T-cell (primary cell): ENCODE measurements at regions not wholly inside any gene's neighbourhood (a gene's known extent, or its start where the extent isn't known, plus 50 kb on each side); places are given as distances from the start of the nearest gene placed in this dataset.

Experiments
- ATAC-seq, 4 experiments: fragments of 200-7000 bp in 3 of 4; fragments of 150-1000 bp in 1 of 4; cut with Tn5 transposase; replicated peaks in 1 of 4; 1 replicate in 3 of 4; 2 replicates in 1 of 4; pipeline ENCODE4 v1.10.0; 2021; ENCODE audit warnings: moderate library complexity in 3 of 4, mild to moderate bottlenecking in 2 of 4, moderate number of reproducible peaks in 1 of 4
- CTCF ChIA-PET, 2 donors: fragments of 300-600 bp; sonication (Branson Sonifier 250); formaldehyde crosslinking; loops; one replicate each; lab custom pipeline; 2022; ENCODE audit warnings: antibody characterized with exemption in 2 of 2; lab: Charles Lee
- POLR2A ChIA-PET, 2 donors: fragments of 300-600 bp; sonication (Branson Sonifier 250); formaldehyde crosslinking; loops; one replicate each; lab custom pipeline; 2022; ENCODE audit warnings: antibody characterized with exemption in 2 of 2; lab: Charles Lee
- DNase-seq, 35 experiments: peaks; one replicate each; pipeline versions ENCODE4 v3.0.0 to v3.0.0-alpha.2; 2013 to 2023
- H3K27ac ChIP-seq: one replicate; pipeline ENCODE4 v1.5.1; 2013; ENCODE audit warnings: low read length
- H3K27me3 ChIP-seq, 2 experiments: replicated peaks in 1 of 2; 1 replicate in 1 of 2; 2 replicates in 1 of 2; pipeline versions ENCODE4 v1.6.1 to v1.7.0; 2013; ENCODE audit warnings: low read length in 1 of 2, mixed read lengths in 1 of 2; ENCODE audit not compliant: control insufficient read depth in 2 of 2, insufficient read depth in 2 of 2; ENCODE audit errors: extremely low read depth in 1 of 2
- H3K36me3 ChIP-seq, 2 donors: 1 replicate in 1 of 2; 2 replicates in 1 of 2; pipeline versions ENCODE4 v1.6.1 to v1.7.0; 2013; ENCODE audit warnings: low read length in 1 of 2; ENCODE audit not compliant: control insufficient read depth in 2 of 2, insufficient read depth in 1 of 2; ENCODE audit errors: extremely low read depth in 1 of 2
- H3K4me1 ChIP-seq, 2 experiments: 1 replicate in 1 of 2; 2 replicates in 1 of 2; pipeline versions ENCODE4 v1.6.1 to v1.7.0; 2013; ENCODE audit warnings: low read length in 2 of 2, mixed read lengths in 1 of 2; ENCODE audit not compliant: insufficient read depth in 2 of 2, control insufficient read depth in 1 of 2; ENCODE audit errors: extremely low read depth in 1 of 2
- H3K4me3 ChIP-seq, 2 donors: 1 replicate in 1 of 2; 2 replicates in 1 of 2; pipeline versions ENCODE4 v1.5.1 to v1.7.0; 2013; ENCODE audit warnings: mild to moderate bottlenecking in 2 of 2, low read length in 1 of 2, moderate library complexity in 1 of 2; ENCODE audit not compliant: control insufficient read depth in 1 of 2; ENCODE audit errors: extremely low read depth in 1 of 2
- H3K9me3 ChIP-seq: 2 replicates; pipeline ENCODE4 v1.7.0; 2013
- H3K27ac Mint-ChIP-seq, 2 donors: one replicate each; pipeline ENCODE4 v1.8.0; 2020 to 2021; ENCODE audit warnings: mild to moderate bottlenecking in 2 of 2, mixed read lengths in 2 of 2
- H3K27me3 Mint-ChIP-seq, 2 donors: one replicate each; pipeline ENCODE4 v1.8.0; 2021 to 2022; ENCODE audit warnings: mixed read lengths in 2 of 2
- H3K36me3 Mint-ChIP-seq: one replicate; pipeline ENCODE4 v1.8.0; 2021; ENCODE audit warnings: mixed read lengths
- H3K4me1 Mint-ChIP-seq, 3 donors: one replicate each; pipeline ENCODE4 v1.8.0; 2020 to 2022; ENCODE audit warnings: mixed read lengths in 3 of 3, mild to moderate bottlenecking in 1 of 3
- H3K4me3 Mint-ChIP-seq, 3 donors: one replicate each; pipeline ENCODE4 v1.8.0; 2020 to 2022; ENCODE audit warnings: mild to moderate bottlenecking in 3 of 3, mixed read lengths in 3 of 3, moderate library complexity in 3 of 3
- H3K9me3 Mint-ChIP-seq, 3 donors: one replicate each; pipeline ENCODE4 v1.8.0; 2020 to 2022; ENCODE audit warnings: mixed read lengths in 3 of 3
- WGBS: methylation state at CpG from one replicate; pipeline ENCODE4 v1.1.5; 2013; ENCODE audit warnings: missing lambda C conversion rate; ENCODE audit not compliant: insufficient coverage; 5-methylcytosine and 5-hydroxymethylcytosine counted together

DNA sequence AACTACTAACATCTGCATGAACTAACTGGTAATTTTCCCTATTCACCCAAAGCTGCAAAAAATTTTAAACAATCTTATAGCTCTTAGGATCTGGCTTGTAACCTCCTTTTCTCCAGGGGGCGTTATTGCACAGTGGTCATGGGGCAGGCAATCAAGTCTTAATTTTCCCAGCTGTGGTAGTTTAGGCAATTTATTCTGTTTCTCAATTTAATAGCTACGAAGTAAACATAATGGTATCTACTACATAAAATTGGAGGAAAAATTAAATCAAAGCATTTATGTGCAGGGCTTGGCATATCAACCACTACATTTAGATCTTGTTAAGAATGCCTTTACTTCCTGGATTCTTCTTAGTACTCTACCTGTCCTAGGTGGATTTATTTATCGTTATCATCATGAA, 137.4 kb upstream of the GUCY1A1 start:
- Histone ChIP-seq H3K4me1 (no peaks in the 10 kb centered on the region), H3K36me3 (no peaks in the 10 kb centered on the region), H3K27ac (no peak overlapping the region), H3K9me3 (no peaks in the 10 kb centered on the region), H3K27me3 (no peaks in the 10 kb centered on the region), H3K4me3 (no peak overlapping the region)
- H3K9me3 Mint-ChIP-seq, result no peaks in the 10 kb centered on the region
- ATAC-seq, result no peak
- DNase-seq, result peak in 1 of 35 experiments; percentile 3
- no peak overlapping the region for H3K27ac Mint-ChIP-seq
- H3K4me3 Mint-ChIP-seq, result no peak overlapping the region
- H3K36me3 Mint-ChIP-seq, result no peaks in the 10 kb centered on the region
- ChIA-PET POLR2A (no interaction called here), CTCF (no interaction called here)
- peaks cover 1 to 3% of the 10 kb centered on the region in 2 donors for H3K27me3 Mint-ChIP-seq
- WGBS, result no CpG with 5 or more reads among the region's 3 CpGs
- peaks cover 0 to 3% (median 0%) of the 10 kb centered on the region in 3 donors for H3K4me1 Mint-ChIP-seq

- H3K4me3 Mint-ChIP-seq, result no peak overlapping the region
- peaks cover 0 to 3% (median 0%) of the 10 kb centered on the region in 3 donors for H3K4me1 Mint-ChIP-seq
- no peaks in the 10 kb centered on the region for H3K36me3 ChIP-seq
- H3K27me3 Mint-ChIP-seq, result peaks cover 0 to 3% of the 10 kb centered on the region in 2 donors
- ChIA-PET POLR2A (no interaction called here), CTCF (no interaction called here)
- no peaks in the 10 kb centered on the region for H3K4me1 ChIP-seq
- H3K9me3 Mint-ChIP-seq, result no peaks in the 10 kb centered on the region
- H3K36me3 Mint-ChIP-seq, result no peaks in the 10 kb centered on the region
- H3K27ac Mint-ChIP-seq, result no peak overlapping the region
- DNase-seq (no peak), ATAC-seq (no peak)
- no peaks in the 10 kb centered on the region for H3K27me3 ChIP-seq
- WGBS, result 69% methylated on average over 4 of the region's 8 CpGs
- H3K9me3 ChIP-seq, result no peaks in the 10 kb centered on the region
- no peak overlapping the region for H3K4me3 ChIP-seq
- no peak overlapping the region for H3K27ac ChIP-seq
These were observed 140.0 kb upstream of the GUCY1A1 start for GRCh38 chr4:155526452-155527169.

DNA sequence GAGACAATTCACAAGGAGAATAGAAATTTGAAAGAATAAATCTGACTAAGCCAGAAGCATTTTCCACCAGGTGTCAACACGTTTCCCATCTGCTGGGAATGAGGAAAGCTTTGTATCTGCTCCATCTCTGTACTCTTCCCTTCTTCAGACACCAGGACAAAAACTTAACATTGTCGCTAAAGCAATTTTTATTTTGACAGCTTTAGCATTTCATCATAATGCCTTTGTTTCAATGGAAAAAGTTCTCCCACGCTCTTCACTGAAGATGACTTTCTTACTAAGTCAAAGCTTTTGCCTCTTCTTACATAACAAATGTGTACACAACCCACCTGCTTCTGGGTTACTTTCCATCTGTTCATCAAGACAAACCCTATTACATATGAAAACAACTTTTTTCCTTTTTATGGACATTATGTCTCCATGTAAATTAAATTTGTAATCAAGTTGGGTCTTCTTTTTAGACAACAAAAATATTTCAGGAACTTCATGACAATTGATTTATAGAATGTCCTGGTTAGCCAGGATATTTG, 141.7 kb upstream of the GUCY1A1 start:
- Mint-ChIP-seq H3K27ac (no peak overlapping the region), H3K9me3 (peaks cover 0 to 4% (median 0%) of the 10 kb centered on the region in 3 donors), H3K4me3 (no peak overlapping the region), H3K27me3 (peaks cover 0 to 3% of the 10 kb centered on the region in 2 donors), H3K36me3 (no peaks in the 10 kb centered on the region), H3K4me1 (peaks cover 0 to 3% (median 0%) of the 10 kb centered on the region in 3 donors)
- ChIA-PET CTCF (no interaction called here), POLR2A (no interaction called here)
- Histone ChIP-seq H3K4me3 (no peak overlapping the region), H3K36me3 (no peaks in the 10 kb centered on the region), H3K27ac (no peak overlapping the region), H3K27me3 (no peaks in the 10 kb centered on the region), H3K4me1 (no peaks in the 10 kb centered on the region), H3K9me3 (no peaks in the 10 kb centered on the region)
- ATAC-seq, result no peak
- 65% methylated on average over 2 of the region's 3 CpGs for WGBS
- no peak for DNase-seq

- Histone ChIP-seq H3K4me1 (no peaks in the 10 kb centered on the region), H3K27ac (no peak overlapping the region), H3K4me3 (no peak overlapping the region), H3K27me3 (no peaks in the 10 kb centered on the region), H3K9me3 (no peaks in the 10 kb centered on the region), H3K36me3 (no peaks in the 10 kb centered on the region)
- ATAC-seq (no peak), DNase-seq (no peak)
- ChIA-PET POLR2A (no interaction called here), CTCF (no interaction called here)
- H3K9me3 Mint-ChIP-seq, result peaks cover 0 to 4% (median 0%) of the 10 kb centered on the region in 3 donors
- no peak overlapping the region for H3K27ac Mint-ChIP-seq
- WGBS, result 83% methylated on average over 1 of the region's 2 CpGs
- H3K4me3 Mint-ChIP-seq, result no peak overlapping the region
- peaks cover 0 to 3% of the 10 kb centered on the region in 2 donors for H3K27me3 Mint-ChIP-seq
- H3K36me3 Mint-ChIP-seq, result no peaks in the 10 kb centered on the region
- peaks cover 0 to 3% (median 0%) of the 10 kb centered on the region in 3 donors for H3K4me1 Mint-ChIP-seq
These were observed 143.3 kb upstream of the GUCY1A1 start for GRCh38 chr4:155523358-155523757.

- ChIA-PET POLR2A (no interaction called here), CTCF (no interaction called here)
- no peak overlapping the region for H3K27ac Mint-ChIP-seq
- peaks cover 0 to 4% (median 0%) of the 10 kb centered on the region in 3 donors for H3K9me3 Mint-ChIP-seq
- no peaks in the 10 kb centered on the region for H3K36me3 Mint-ChIP-seq
- Histone ChIP-seq H3K4me3 (no peak overlapping the region), H3K27me3 (no peaks in the 10 kb centered on the region), H3K9me3 (no peaks in the 10 kb centered on the region), H3K36me3 (no peaks in the 10 kb centered on the region), H3K27ac (no peak overlapping the region), H3K4me1 (no peaks in the 10 kb centered on the region)
- peaks cover 0 to 3% of the 10 kb centered on the region in 2 donors for H3K27me3 Mint-ChIP-seq
- WGBS, result no CpG with 5 or more reads among the region's 2 CpGs
- H3K4me3 Mint-ChIP-seq, result no peak overlapping the region
- peaks cover 0 to 3% (median 0%) of the 10 kb centered on the region in 3 donors for H3K4me1 Mint-ChIP-seq
- DNase-seq, result no peak
- ATAC-seq, result no peak
These were observed 144.4 kb upstream of the GUCY1A1 start for GRCh38 chr4:155522201-155522600.

DNA sequence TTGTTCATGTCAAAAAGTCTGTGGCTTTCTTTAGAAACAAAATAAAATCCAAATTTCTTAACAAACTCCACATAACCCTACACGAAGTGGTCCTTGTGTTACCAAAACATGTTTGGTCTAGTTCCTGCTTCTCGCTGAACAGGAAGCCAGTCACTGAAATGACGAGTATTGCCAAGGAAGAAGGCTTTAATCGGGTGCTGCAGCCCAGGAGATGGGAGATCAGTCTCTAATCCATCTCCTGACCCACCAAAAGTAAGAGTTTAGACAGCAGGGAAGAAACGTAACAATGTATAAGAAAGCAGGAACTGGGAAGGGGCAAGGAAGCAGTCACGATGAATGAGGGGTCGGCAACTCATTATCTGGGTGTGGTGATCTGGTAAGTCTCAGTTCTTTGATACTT, 144.6 kb upstream of the MAP9 start:
- Histone ChIP-seq H3K36me3 (no peaks in the 10 kb centered on the region), H3K27ac (no peak overlapping the region), H3K4me3 (no peak overlapping the region), H3K4me1 (no peaks in the 10 kb centered on the region), H3K27me3 (no peaks in the 10 kb centered on the region), H3K9me3 (no peaks in the 10 kb centered on the region)
- Mint-ChIP-seq H3K9me3 (peaks cover 0 to 4% (median 0%) of the 10 kb centered on the region in 3 donors), H3K4me3 (no peak overlapping the region), H3K27me3 (peaks cover 0 to 3% of the 10 kb centered on the region in 2 donors), H3K36me3 (no peaks in the 10 kb centered on the region), H3K27ac (no peak overlapping the region), H3K4me1 (no peaks in the 10 kb centered on the region)
- 93% methylated on average over 3 of the region's 7 CpGs for WGBS
- DNase-seq (no peak), ATAC-seq (no peak)
- POLR2A ChIA-PET, result no interaction called here
- CTCF ChIA-PET, result no interaction called here
